Adrenal gland (tissue), 9 donors: ENCODE measurements at regions not wholly inside any gene's neighbourhood (a gene's known extent, or its start where the extent isn't known, plus 50 kb on each side); places are given as distances from the start of the nearest gene placed in this dataset.

Experiments used
- DNase-seq, 7 donors: peaks; one replicate each; pipeline ENCODE4 v3.0.0-alpha.2; 2019 to 2020
- H3K27ac ChIP-seq, 5 donors: fragments of 200-600 bp; sonication (generic) in 4 of 5; 1 replicate in 3 of 5; 2 replicates in 2 of 5; pipeline versions ENCODE4 v1.5.1 to v1.8.0; 2016 to 2020; ENCODE audit warnings: mild to moderate bottlenecking in 1 of 5
- H3K27me3 ChIP-seq: fragments of 200-600 bp; 2 replicates; pipeline ENCODE4 v1.8.0; 2021
- H3K36me3 ChIP-seq, 2 donors: fragments of 200-600 bp; replicated peaks in 1 of 2; 1 replicate in 1 of 2; 2 replicates in 1 of 2; pipeline versions ENCODE4 v1.5.1 to v1.8.0; 2018 to 2022
- H3K4me1 ChIP-seq, 2 donors: fragments of 200-600 bp; replicated peaks in 1 of 2; 1 replicate in 1 of 2; 2 replicates in 1 of 2; pipeline versions ENCODE4 v1.5.1 to v1.8.0; 2018 to 2021
- H3K4me3 ChIP-seq, 4 donors: fragments of 200-600 bp; sonication (generic) in 3 of 4; one replicate each; pipeline ENCODE4 v1.5.1; 2016 to 2018
- H3K9me3 ChIP-seq, 3 donors: fragments of 200-600 bp; sonication (generic) in 1 of 3; replicated peaks in 1 of 3; 1 replicate in 2 of 3; 2 replicates in 1 of 3; pipeline versions ENCODE4 v1.5.1 to v1.8.0; 2016 to 2021
- POLR2A ChIP-seq, 2 donors: fragments of 450-650 bp; IDR thresholded peaks; one replicate each; pipeline ENCODE4 v1.6.1; 2017; ENCODE audit warnings: antibody characterized with exemption in 2 of 2, mild to moderate bottlenecking in 2 of 2, moderate library complexity in 1 of 2
- WGBS, 4 donors: extraction: QIAGEN DNeasy Blood & Tissue Kit in 2 of 4; methylation state at CpG; one replicate each; pipeline versions ENCODE4 v1.1.5 to v1.1.7; 2013 to 2017; 5-methylcytosine and 5-hydroxymethylcytosine counted together
- intact Hi-C, 2 donors: fragments of 100-400 bp; cut with DNase I; formaldehyde crosslinking; loops; one replicate each; pipeline versions ENCODE4 v1.14.1 to v1.15.0; 2022 to 2023
- TF ChIP-seq, protein P1 (sequence below), 6 experiments: fragments of 450-650 bp in 4 of 6; fragments of 200-600 bp in 2 of 6; sonication (generic) in 1 of 6; IDR thresholded peaks; 1 replicate in 5 of 6; 2 replicates in 1 of 6; pipeline versions ENCODE4 v1.5.1 to v1.8.0; 2016 to 2021; ENCODE audit warnings: antibody characterized with exemption in 6 of 6, mild to moderate bottlenecking in 2 of 6, moderate library complexity in 1 of 6
- donor health status: healthy with polysubstance abuse.
- donor health status: Bipolar disorder and iron deficiency.
- donor health status: DM: yes; HTN: yes; CAD: no.
- donor health status: DM: no; HTN: no; CAD: no.
- donor health status: DM: no; HTN: no; CAD: no.

DNA sequence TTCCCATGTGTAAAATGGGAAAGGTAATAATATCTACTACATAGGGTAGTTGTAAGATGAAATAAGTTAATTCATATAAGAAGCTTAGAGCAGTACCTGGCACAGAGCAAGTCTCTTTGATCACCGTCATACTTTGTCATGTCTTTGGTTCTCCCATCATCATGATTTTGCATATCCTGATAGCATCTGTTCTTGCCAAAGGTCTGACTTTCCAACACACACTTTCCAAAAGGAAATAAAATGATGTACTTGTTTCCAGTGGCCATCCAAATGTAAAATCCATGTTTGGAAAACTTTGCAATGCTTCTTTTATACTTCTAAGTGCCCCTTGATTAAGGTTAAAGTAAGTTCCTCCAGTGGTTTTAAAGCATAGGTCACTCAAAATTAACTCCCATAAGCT, 266.9 kb upstream of the PTGER4 start:
- Histone ChIP-seq H3K27me3 (no peaks in the 10 kb centered on the region), H3K4me3 (no peak overlapping the region), H3K9me3 (no peaks in the 10 kb centered on the region), H3K36me3 (no peaks in the 10 kb centered on the region), H3K27ac (no peak overlapping the region), H3K4me1 (peaks cover 0 to 24% of the 10 kb centered on the region in 2 donors)
- TF ChIP-seq, protein P1, sequence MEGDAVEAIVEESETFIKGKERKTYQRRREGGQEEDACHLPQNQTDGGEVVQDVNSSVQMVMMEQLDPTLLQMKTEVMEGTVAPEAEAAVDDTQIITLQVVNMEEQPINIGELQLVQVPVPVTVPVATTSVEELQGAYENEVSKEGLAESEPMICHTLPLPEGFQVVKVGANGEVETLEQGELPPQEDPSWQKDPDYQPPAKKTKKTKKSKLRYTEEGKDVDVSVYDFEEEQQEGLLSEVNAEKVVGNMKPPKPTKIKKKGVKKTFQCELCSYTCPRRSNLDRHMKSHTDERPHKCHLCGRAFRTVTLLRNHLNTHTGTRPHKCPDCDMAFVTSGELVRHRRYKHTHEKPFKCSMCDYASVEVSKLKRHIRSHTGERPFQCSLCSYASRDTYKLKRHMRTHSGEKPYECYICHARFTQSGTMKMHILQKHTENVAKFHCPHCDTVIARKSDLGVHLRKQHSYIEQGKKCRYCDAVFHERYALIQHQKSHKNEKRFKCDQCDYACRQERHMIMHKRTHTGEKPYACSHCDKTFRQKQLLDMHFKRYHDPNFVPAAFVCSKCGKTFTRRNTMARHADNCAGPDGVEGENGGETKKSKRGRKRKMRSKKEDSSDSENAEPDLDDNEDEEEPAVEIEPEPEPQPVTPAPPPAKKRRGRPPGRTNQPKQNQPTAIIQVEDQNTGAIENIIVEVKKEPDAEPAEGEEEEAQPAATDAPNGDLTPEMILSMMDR (IDR thresholded peaks at IDR 0.05), result no peak
- TF ChIP-seq POLR2A (IDR thresholded peaks at IDR 0.05), result no peak
- WGBS, 4 donors, result 86 to 93% (median 89%) methylated on average over 1 of the region's 1 CpG
- DNase-seq, result no peak
- intact Hi-C loops, result no loop called here

DNA sequence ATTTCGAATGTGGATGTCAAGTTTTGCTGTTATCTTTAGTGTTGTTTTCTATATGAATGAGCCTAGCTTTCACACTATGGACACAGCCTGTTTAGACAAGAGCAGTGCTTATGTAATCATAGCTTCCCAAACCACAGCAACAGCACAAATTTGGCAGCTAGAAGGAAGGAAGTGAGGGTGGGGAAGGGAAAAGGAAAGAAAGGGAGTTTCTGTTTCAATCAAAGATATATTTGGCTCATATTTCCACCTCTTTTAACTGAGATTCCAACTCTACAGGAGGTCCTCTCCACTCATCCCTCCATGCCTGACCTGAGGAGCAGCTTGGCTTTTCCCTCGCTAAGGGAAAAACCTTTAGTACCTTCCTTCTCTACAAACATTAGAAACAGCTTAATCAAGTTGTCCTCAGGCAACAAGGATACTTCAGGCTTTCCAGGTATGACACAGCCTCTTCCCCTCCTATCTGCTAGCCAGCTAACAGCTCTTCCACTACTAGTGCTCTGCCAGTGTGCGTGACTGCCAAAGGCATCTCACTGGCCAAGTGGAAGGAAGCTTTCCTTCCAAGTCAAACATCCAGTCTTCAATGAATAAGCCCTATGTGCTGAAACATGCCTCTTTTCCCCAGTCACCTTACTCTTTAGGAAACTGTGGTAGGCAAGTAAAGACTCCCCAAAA, 268.6 kb upstream of the PTGER4 start:
- Histone ChIP-seq H3K4me1 (peaks cover 0 to 35% of the 10 kb centered on the region in 2 donors), H3K4me3 (no peak overlapping the region), H3K9me3 (no peaks in the 10 kb centered on the region), H3K36me3 (no peaks in the 10 kb centered on the region), H3K27ac (peak overlapping the region in 3 of 5 donors; percentile 3 to 66 (median 46)), H3K27me3 (no peaks in the 10 kb centered on the region)
- TF ChIP-seq, protein P1 (IDR thresholded peaks at IDR 0.05), result no peak
- TF ChIP-seq POLR2A (IDR thresholded peaks at IDR 0.05), result no peak
- no peak for DNase-seq
- WGBS, 4 donors, result 50 to 68% (median 57%) methylated on average over 3 of the region's 3 CpGs
- intact Hi-C loops, result no loop called here

DNA sequence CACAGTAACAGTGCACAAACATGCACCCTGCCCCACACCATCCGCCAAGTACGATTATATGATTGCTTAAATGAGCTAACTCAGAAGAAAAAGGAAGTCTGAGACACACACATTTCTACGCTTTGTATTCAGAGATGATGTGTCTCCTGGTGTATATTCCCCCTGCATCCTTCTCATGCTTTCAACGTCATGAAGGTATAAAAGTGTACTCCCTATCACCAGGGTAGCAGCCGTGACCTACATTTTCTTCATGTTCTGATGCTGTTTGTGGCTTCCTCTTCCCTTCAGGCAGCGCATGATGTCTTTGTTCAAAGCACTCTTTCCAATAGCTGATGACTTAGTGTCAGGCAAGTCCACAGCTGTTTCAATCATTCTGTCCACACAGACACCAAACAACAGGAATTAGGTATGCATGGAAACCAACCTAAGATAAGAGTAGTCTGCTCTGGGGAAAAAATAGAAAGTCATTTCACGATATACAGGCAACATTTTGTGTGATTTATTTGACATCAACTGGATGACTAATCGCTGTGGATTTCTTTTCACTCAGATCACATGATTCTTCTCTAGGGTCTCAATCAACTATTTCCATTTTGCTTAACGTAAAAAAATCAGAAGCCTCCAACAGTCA, 269.4 kb upstream of the PTGER4 start:
- no peak for DNase-seq
- Histone ChIP-seq H3K4me3 (no peak overlapping the region), H3K27ac (peak overlapping the region in 2 of 5 donors; percentile 46 to 66), H3K9me3 (no peaks in the 10 kb centered on the region), H3K4me1 (peaks cover 0 to 42% of the 10 kb centered on the region in 2 donors), H3K36me3 (no peaks in the 10 kb centered on the region), H3K27me3 (no peaks in the 10 kb centered on the region)
- WGBS, 4 donors, result 41 to 48% (median 43%) methylated on average over 9 of the region's 9 CpGs
- intact Hi-C loops, result no loop called here
- TF ChIP-seq, protein P1 (IDR thresholded peaks at IDR 0.05), result no peak
- TF ChIP-seq POLR2A (IDR thresholded peaks at IDR 0.05), result no peak

DNA sequence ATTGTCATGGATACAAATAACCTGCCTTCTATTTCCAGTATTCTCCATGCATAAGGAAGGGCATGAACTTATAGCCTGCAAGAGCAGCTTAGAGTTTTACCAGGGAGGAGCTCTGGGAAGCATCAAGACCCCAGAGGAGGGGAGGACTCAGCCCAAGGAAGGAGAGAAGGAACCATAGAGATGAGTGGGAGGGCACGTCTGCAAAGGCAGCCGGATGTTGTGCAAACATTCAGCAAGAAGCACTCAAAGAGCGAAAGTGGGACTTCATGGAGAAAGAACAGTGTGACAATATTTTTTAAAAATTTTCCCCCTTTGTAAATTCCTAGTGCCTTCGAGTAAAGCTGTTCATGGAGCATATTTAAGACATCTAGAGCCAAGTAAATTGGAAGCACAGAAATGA, 270.1 kb upstream of the PTGER4 start:
- no peak for DNase-seq
- intact Hi-C loops, result no loop called here
- H3K36me3 ChIP-seq, result no peaks in the 10 kb centered on the region
- H3K27me3 ChIP-seq, result no peaks in the 10 kb centered on the region
- TF ChIP-seq POLR2A (IDR thresholded peaks at IDR 0.05), result no peak
- TF ChIP-seq, protein P1 (IDR thresholded peaks at IDR 0.05), result no peak
- peaks cover under 1 to 50% of the 10 kb centered on the region in 2 donors for H3K4me1 ChIP-seq
- H3K4me3 ChIP-seq, result no peak overlapping the region
- WGBS, 4 donors, result 48 to 74% (median 60%) methylated on average over 4 of the region's 4 CpGs
- peak overlapping the region in 2 of 5 donors; percentile 46 to 66 for H3K27ac ChIP-seq
- H3K9me3 ChIP-seq, result no peaks in the 10 kb centered on the region
